Activated CD4-positive, alpha-beta T cell treated with anti-CD3 and anti-CD28 coated beads for 36 hours (primary cell): ENCODE measurements at regions not wholly inside any gene's neighbourhood (a gene's known extent, or its start where the extent isn't known, plus 50 kb on each side); places are given as distances from the start of the nearest gene placed in this dataset.
"Not testable (repeated sequence)": the region's sequence is repeated elsewhere in the genome, so short reads cannot be mapped to it uniquely, and the experiment has no call there.

Experiments
- ATAC-seq: fragments of 200-7000 bp; cut with Tn5 transposase; one replicate; pipeline ENCODE4 v1.10.0; 2021; ENCODE audit warnings: mild to moderate bottlenecking, moderate library complexity
- CTCF ChIA-PET: fragments of 350-600 bp; sonication (Branson Sonifier 250); formaldehyde crosslinking; loops from one replicate; lab custom pipeline; 2021; ENCODE audit warnings: antibody characterized with exemption; lab: Charles Lee
- POLR2A ChIA-PET: fragments of 350-600 bp; sonication (Branson Sonifier 250); formaldehyde crosslinking; loops from one replicate; lab custom pipeline; 2021; ENCODE audit warnings: antibody characterized with exemption, inconsistent platforms; lab: Charles Lee
- DNase-seq: peaks from one replicate; pipeline ENCODE4 v3.0.0-alpha.2; 2020
- H3K27ac Mint-ChIP-seq: one replicate; pipeline ENCODE4 v1.8.0; 2021; ENCODE audit warnings: mixed read lengths
- H3K27me3 Mint-ChIP-seq: one replicate; pipeline ENCODE4 v1.8.0; 2021; ENCODE audit warnings: mixed read lengths
- H3K36me3 Mint-ChIP-seq: one replicate; pipeline ENCODE4 v1.8.0; 2021; ENCODE audit warnings: low read depth, mixed read lengths
- H3K4me1 Mint-ChIP-seq: one replicate; pipeline ENCODE4 v1.8.0; 2021; ENCODE audit warnings: mixed read lengths
- H3K4me3 Mint-ChIP-seq: one replicate; pipeline ENCODE4 v1.8.0; 2021; ENCODE audit warnings: mild to moderate bottlenecking, moderate library complexity, mixed read lengths
- H3K9me3 Mint-ChIP-seq: one replicate; pipeline ENCODE4 v1.8.0; 2021; ENCODE audit warnings: low read depth, mixed read lengths
- intact Hi-C, 2 experiments: fragments of 100-400 bp; cut with DNase I in 1 of 2; cut with micrococcal nuclease in 1 of 2; formaldehyde crosslinking; loops; one replicate each; pipeline versions ENCODE4 v1.14.2 to v1.15.1; 2022 to 2024; cut with DNase I, micrococcal nuclease

- CTCF ChIA-PET = no interaction called here
- ATAC-seq (no peak), DNase-seq (no peak)
- Mint-ChIP-seq H3K4me3 (no peak overlapping the region), H3K4me1 (no peaks in the 10 kb centered on the region), H3K9me3 (no peaks in the 10 kb centered on the region), H3K27me3 (no peaks in the 10 kb centered on the region), H3K36me3 (no peaks in the 10 kb centered on the region), H3K27ac (no peak overlapping the region)
- intact Hi-C loops = no loop called here
- POLR2A ChIA-PET = no interaction called here
Measured at GRCh38 chr2:150335596-150335995, 151.9 kb downstream of the RND3 start.

GRCh38 chr2:150332383-150332782 lies 155.1 kb downstream of the RND3 start:
- ChIA-PET CTCF (no interaction called here), POLR2A (no interaction called here)
- no peak for DNase-seq
- Mint-ChIP-seq H3K4me3 (no peak overlapping the region), H3K4me1 (no peaks in the 10 kb centered on the region), H3K27ac (no peak overlapping the region), H3K27me3 (no peaks in the 10 kb centered on the region), H3K9me3 (no peaks in the 10 kb centered on the region), H3K36me3 (no peaks in the 10 kb centered on the region)
- intact Hi-C loops = no loop called here
- ATAC-seq = no peak

- ATAC-seq (no peak), DNase-seq (no peak)
- ChIA-PET CTCF (no interaction called here), POLR2A (no interaction called here)
- Mint-ChIP-seq H3K36me3 (no peaks in the 10 kb centered on the region), H3K27ac (no peak overlapping the region), H3K4me3 (no peak overlapping the region), H3K9me3 (no peaks in the 10 kb centered on the region), H3K27me3 (no peaks in the 10 kb centered on the region), H3K4me1 (no peaks in the 10 kb centered on the region)
- intact Hi-C loops = no loop called here
Measured at GRCh38 chr2:150327564-150328489, 159.6 kb downstream of the RND3 start.

GRCh38 chr2:150325656-150326314 lies 161.7 kb downstream of the RND3 start:
- H3K36me3 Mint-ChIP-seq = no peaks in the 10 kb centered on the region
- no peaks in the 10 kb centered on the region for H3K9me3 Mint-ChIP-seq
- intact Hi-C loops = no loop called here
- DNase-seq = no peak
- H3K4me3 Mint-ChIP-seq = no peak overlapping the region
- CTCF ChIA-PET = no interaction called here
- H3K4me1 Mint-ChIP-seq = no peaks in the 10 kb centered on the region
- no peak overlapping the region for H3K27ac Mint-ChIP-seq
- POLR2A ChIA-PET = no interaction called here
- H3K27me3 Mint-ChIP-seq = no peaks in the 10 kb centered on the region
- ATAC-seq = no peak

- H3K4me3 Mint-ChIP-seq, CTCF ChIA-PET, H3K9me3 Mint-ChIP-seq, H3K36me3 Mint-ChIP-seq, POLR2A ChIA-PET, H3K4me1 Mint-ChIP-seq, ATAC-seq, H3K27ac Mint-ChIP-seq, intact Hi-C loops, H3K27me3 Mint-ChIP-seq, DNase-seq: not testable (repeated sequence)
Measured at GRCh38 chr2:150323071-150323470, 164.4 kb downstream of the RND3 start.

- ChIA-PET POLR2A (no interaction called here), CTCF (interaction anchor here (0.7 kb wide), 1 partner anchor 286 kb away, joined by 3 read pairs; no protein-coding TSS in a partner anchor)
- no peaks in the 10 kb centered on the region for H3K27me3 Mint-ChIP-seq
- no peak overlapping the region for H3K27ac Mint-ChIP-seq
- DNase-seq (no peak), ATAC-seq (no peak)
- H3K9me3 Mint-ChIP-seq = peaks cover 6% of the 10 kb centered on the region
- no peaks in the 10 kb centered on the region for H3K36me3 Mint-ChIP-seq
- H3K4me3 Mint-ChIP-seq = no peak overlapping the region
- H3K4me1 Mint-ChIP-seq = no peaks in the 10 kb centered on the region
- intact Hi-C loops = no loop called here
Measured at GRCh38 chr2:150320608-150321007, 166.9 kb downstream of the RND3 start.

- peaks cover 6% of the 10 kb centered on the region for H3K9me3 Mint-ChIP-seq
- no peaks in the 10 kb centered on the region for H3K27me3 Mint-ChIP-seq
- H3K27ac Mint-ChIP-seq = no peak overlapping the region
- H3K4me1 Mint-ChIP-seq = no peaks in the 10 kb centered on the region
- no peak overlapping the region for H3K4me3 Mint-ChIP-seq
- ATAC-seq = no peak
- DNase-seq = no peak
- CTCF ChIA-PET = interaction anchor here (0.7 kb wide), 1 partner anchor 287 kb away, joined by 3 read pairs; no protein-coding TSS in a partner anchor
- no peaks in the 10 kb centered on the region for H3K36me3 Mint-ChIP-seq
- intact Hi-C loops = no loop called here
- POLR2A ChIA-PET = no interaction called here
Measured at GRCh38 chr2:150319658-150320555, 167.6 kb downstream of the RND3 start.

- intact Hi-C loops = no loop called here
- ATAC-seq = no peak
- ChIA-PET CTCF (no interaction called here), POLR2A (no interaction called here)
- no peak for DNase-seq
- Mint-ChIP-seq H3K4me1 (no peaks in the 10 kb centered on the region), H3K4me3 (no peak overlapping the region), H3K36me3 (no peaks in the 10 kb centered on the region), H3K27ac (no peak overlapping the region), H3K9me3 (peaks cover 6% of the 10 kb centered on the region), H3K27me3 (no peaks in the 10 kb centered on the region)
Measured at GRCh38 chr2:150319085-150319484, 168.4 kb downstream of the RND3 start.

- Mint-ChIP-seq H3K4me3 (no peak overlapping the region), H3K9me3 (peaks cover 19% of the 10 kb centered on the region), H3K27me3 (no peaks in the 10 kb centered on the region), H3K36me3 (no peaks in the 10 kb centered on the region), H3K27ac (no peak overlapping the region), H3K4me1 (no peaks in the 10 kb centered on the region)
- ATAC-seq (no peak), DNase-seq (no peak)
- intact Hi-C loops = no loop called here
- ChIA-PET CTCF (interaction anchor here (0.7 kb wide), 1 partner anchor 142 kb away, joined by 3 read pairs; no protein-coding TSS in a partner anchor), POLR2A (no interaction called here)
Measured at GRCh38 chr2:150312271-150312670, 175.2 kb downstream of the RND3 start.

GRCh38 chr2:150309311-150310080 lies 178.0 kb downstream of the RND3 start:
- ChIA-PET CTCF (no interaction called here), POLR2A (no interaction called here)
- DNase-seq (no peak), ATAC-seq (no peak)
- Mint-ChIP-seq H3K36me3 (no peaks in the 10 kb centered on the region), H3K27ac (no peak overlapping the region), H3K4me1 (no peaks in the 10 kb centered on the region), H3K4me3 (no peak overlapping the region), H3K9me3 (peaks cover 15% of the 10 kb centered on the region), H3K27me3 (no peaks in the 10 kb centered on the region)
- intact Hi-C loops = no loop called here

GRCh38 chr2:150307258-150307657 lies 180.2 kb downstream of the RND3 start:
- no peaks in the 10 kb centered on the region for H3K36me3 Mint-ChIP-seq
- H3K9me3 Mint-ChIP-seq = peaks cover 16% of the 10 kb centered on the region
- ChIA-PET CTCF (no interaction called here), POLR2A (no interaction called here)
- intact Hi-C loops = no loop called here
- no peak overlapping the region for H3K4me3 Mint-ChIP-seq
- no peaks in the 10 kb centered on the region for H3K27me3 Mint-ChIP-seq
- H3K4me1 Mint-ChIP-seq = no peaks in the 10 kb centered on the region
- no peak overlapping the region for H3K27ac Mint-ChIP-seq
- DNase-seq (no peak), ATAC-seq (no peak)
